ENCODE measurements at regions not wholly inside any gene's neighbourhood (a gene's known extent, or its start where the extent isn't known, plus 50 kb on each side); places are given as distances from the start of the nearest gene placed in this dataset.

GRCh38 chr3:102258666-102259227 is 176.1 kb upstream of the ZPLD1 start:
- no peaks in the 10 kb centered on the region for H3K27me3 Mint-ChIP-seq (ENCODE audit: insufficient read depth)
- no peaks in the 10 kb centered on the region for H3K4me1 ChIP-seq (ENCODE audit: control insufficient read depth, insufficient read depth, low read length)
- H3K9me3 ChIP-seq (ENCODE audit: control insufficient read depth, low read length) = no peaks in the 10 kb centered on the region
- 87% methylated on average over 3 of the region's 3 CpGs; no CpG with 5 or more reads in 1 of the 2 experiments for WGBS, 2 experiments (ENCODE audit: insufficient coverage in 1 of 2, insufficient read length in 1 of 2)
- H3K27ac ChIP-seq (ENCODE audit: low read depth, low read length) = no peak overlapping the region
- no peaks in the 10 kb centered on the region for H3K36me3 Mint-ChIP-seq (ENCODE audit: low read depth)
- H3K9me3 Mint-ChIP-seq = no peaks in the 10 kb centered on the region
- no peak overlapping the region for H3K4me3 ChIP-seq (ENCODE audit: low read length)
- TF ChIP-seq, protein P1, sequence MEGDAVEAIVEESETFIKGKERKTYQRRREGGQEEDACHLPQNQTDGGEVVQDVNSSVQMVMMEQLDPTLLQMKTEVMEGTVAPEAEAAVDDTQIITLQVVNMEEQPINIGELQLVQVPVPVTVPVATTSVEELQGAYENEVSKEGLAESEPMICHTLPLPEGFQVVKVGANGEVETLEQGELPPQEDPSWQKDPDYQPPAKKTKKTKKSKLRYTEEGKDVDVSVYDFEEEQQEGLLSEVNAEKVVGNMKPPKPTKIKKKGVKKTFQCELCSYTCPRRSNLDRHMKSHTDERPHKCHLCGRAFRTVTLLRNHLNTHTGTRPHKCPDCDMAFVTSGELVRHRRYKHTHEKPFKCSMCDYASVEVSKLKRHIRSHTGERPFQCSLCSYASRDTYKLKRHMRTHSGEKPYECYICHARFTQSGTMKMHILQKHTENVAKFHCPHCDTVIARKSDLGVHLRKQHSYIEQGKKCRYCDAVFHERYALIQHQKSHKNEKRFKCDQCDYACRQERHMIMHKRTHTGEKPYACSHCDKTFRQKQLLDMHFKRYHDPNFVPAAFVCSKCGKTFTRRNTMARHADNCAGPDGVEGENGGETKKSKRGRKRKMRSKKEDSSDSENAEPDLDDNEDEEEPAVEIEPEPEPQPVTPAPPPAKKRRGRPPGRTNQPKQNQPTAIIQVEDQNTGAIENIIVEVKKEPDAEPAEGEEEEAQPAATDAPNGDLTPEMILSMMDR (conservative IDR thresholded peaks at IDR 0.05) = no peak
- H3K9ac ChIP-seq (ENCODE audit: extremely low read depth, low read length, poor library complexity, severe bottlenecking) = no peak overlapping the region
- H3K4me3 Mint-ChIP-seq = no peak overlapping the region
- H3K4me1 Mint-ChIP-seq = peaks cover 6% of the 10 kb centered on the region
- no peak overlapping the region for H3K27ac Mint-ChIP-seq
- DNase-seq = no peak
- H3K27me3 ChIP-seq (ENCODE audit: control insufficient read depth, insufficient read depth, low read length, poor library complexity, severe bottlenecking) = no peaks in the 10 kb centered on the region
- no peaks in the 10 kb centered on the region for H3K36me3 ChIP-seq (ENCODE audit: control insufficient read depth, insufficient read depth, low read length)

DNA sequence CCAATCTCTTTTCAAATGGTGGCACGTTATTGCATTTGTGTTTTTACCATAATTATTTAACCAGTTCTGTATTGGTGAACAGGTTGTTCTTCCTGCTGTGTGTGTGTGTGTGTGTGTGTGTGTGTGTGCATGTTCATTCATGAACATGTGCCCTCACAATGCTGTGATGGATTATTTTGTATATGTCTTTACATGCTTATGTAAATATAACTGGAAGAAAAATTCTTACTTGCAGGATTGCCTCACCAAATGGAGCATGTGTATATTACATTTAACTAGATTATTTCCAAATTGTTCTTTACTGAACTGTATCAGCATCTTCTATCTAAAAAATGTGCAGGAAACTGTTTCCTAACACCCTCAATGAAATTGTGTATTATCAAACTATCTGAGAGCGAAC is 175.2 kb upstream of the ZPLD1 start:
- H3K9ac ChIP-seq (ENCODE audit: extremely low read depth, low read length, poor library complexity, severe bottlenecking) = no peak overlapping the region
- TF ChIP-seq, protein P1 (conservative IDR thresholded peaks at IDR 0.05) = no peak
- WGBS, 2 experiments (ENCODE audit: insufficient coverage in 1 of 2, insufficient read length in 1 of 2) = 100% methylated on average over 1 of the region's 2 CpGs; no CpG with 5 or more reads in 1 of the 2 experiments
- no peak overlapping the region for H3K27ac ChIP-seq (ENCODE audit: low read depth, low read length)
- DNase-seq = no peak
- Mint-ChIP-seq H3K27ac (no peak overlapping the region), H3K4me3 (no peak overlapping the region), H3K9me3 (no peaks in the 10 kb centered on the region), H3K36me3 (ENCODE audit: low read depth) (no peaks in the 10 kb centered on the region), H3K27me3 (ENCODE audit: insufficient read depth) (no peaks in the 10 kb centered on the region), H3K4me1 (peaks cover 6% of the 10 kb centered on the region)
- no peak overlapping the region for H3K4me3 ChIP-seq (ENCODE audit: low read length)
- H3K4me1 ChIP-seq (ENCODE audit: control insufficient read depth, insufficient read depth, low read length) = no peaks in the 10 kb centered on the region
- H3K36me3 ChIP-seq (ENCODE audit: control insufficient read depth, insufficient read depth, low read length) = no peaks in the 10 kb centered on the region
- no peaks in the 10 kb centered on the region for H3K9me3 ChIP-seq (ENCODE audit: control insufficient read depth, low read length)
- H3K27me3 ChIP-seq (ENCODE audit: control insufficient read depth, insufficient read depth, low read length, poor library complexity, severe bottlenecking) = no peaks in the 10 kb centered on the region

- H3K27me3 Mint-ChIP-seq (ENCODE audit: insufficient read depth) = no peaks in the 10 kb centered on the region
- H3K4me1 Mint-ChIP-seq = no peaks in the 10 kb centered on the region
- no peak overlapping the region for H3K4me3 Mint-ChIP-seq
- H3K9me3 Mint-ChIP-seq = no peaks in the 10 kb centered on the region
- Histone ChIP-seq H3K9ac (ENCODE audit: extremely low read depth, low read length, poor library complexity, severe bottlenecking) (no peak overlapping the region), H3K4me1 (ENCODE audit: control insufficient read depth, insufficient read depth, low read length) (no peaks in the 10 kb centered on the region), H3K36me3 (ENCODE audit: control insufficient read depth, insufficient read depth, low read length) (no peaks in the 10 kb centered on the region), H3K27ac (ENCODE audit: low read depth, low read length) (no peak overlapping the region), H3K4me3 (ENCODE audit: low read length) (no peak overlapping the region), H3K9me3 (ENCODE audit: control insufficient read depth, low read length) (no peaks in the 10 kb centered on the region), H3K27me3 (ENCODE audit: control insufficient read depth, insufficient read depth, low read length, poor library complexity, severe bottlenecking) (no peaks in the 10 kb centered on the region)
- TF ChIP-seq, protein P1 (conservative IDR thresholded peaks at IDR 0.05) = no peak
- no peak for DNase-seq
- 83% methylated on average over 3 of the region's 3 CpGs; no CpG with 5 or more reads in 1 of the 2 experiments for WGBS, 2 experiments (ENCODE audit: insufficient coverage in 1 of 2, insufficient read length in 1 of 2)
- H3K27ac Mint-ChIP-seq = no peak overlapping the region
- no peaks in the 10 kb centered on the region for H3K36me3 Mint-ChIP-seq (ENCODE audit: low read depth)
Measured at GRCh38 chr3:102265720-102266119, 169.1 kb upstream of the ZPLD1 start.

Data from endodermal cell (in vitro differentiated cells).